Astrocyte (in vitro differentiated cells and primary cell): ENCODE measurements at regions not wholly inside any gene's neighbourhood (a gene's known extent, or its start where the extent isn't known, plus 50 kb on each side); places are given as distances from the start of the nearest gene placed in this dataset.

Experiments
- EZH2 ChIP-seq: IDR thresholded peaks from 2 replicates; pipeline ENCODE4 v1.6.1; 2012; ENCODE audit warnings: mild to moderate bottlenecking, low read length, inconsistent platforms; ENCODE audit not compliant: insufficient read depth
- TF ChIP-seq, protein P1 (sequence below): IDR thresholded peaks from 2 replicates; pipeline ENCODE4 v1.5.1; 2011; ENCODE audit warnings: low read depth, mild to moderate bottlenecking, inconsistent platforms, low read length, moderate library complexity; ENCODE audit not compliant: insufficient read depth

- TF ChIP-seq, protein P1, sequence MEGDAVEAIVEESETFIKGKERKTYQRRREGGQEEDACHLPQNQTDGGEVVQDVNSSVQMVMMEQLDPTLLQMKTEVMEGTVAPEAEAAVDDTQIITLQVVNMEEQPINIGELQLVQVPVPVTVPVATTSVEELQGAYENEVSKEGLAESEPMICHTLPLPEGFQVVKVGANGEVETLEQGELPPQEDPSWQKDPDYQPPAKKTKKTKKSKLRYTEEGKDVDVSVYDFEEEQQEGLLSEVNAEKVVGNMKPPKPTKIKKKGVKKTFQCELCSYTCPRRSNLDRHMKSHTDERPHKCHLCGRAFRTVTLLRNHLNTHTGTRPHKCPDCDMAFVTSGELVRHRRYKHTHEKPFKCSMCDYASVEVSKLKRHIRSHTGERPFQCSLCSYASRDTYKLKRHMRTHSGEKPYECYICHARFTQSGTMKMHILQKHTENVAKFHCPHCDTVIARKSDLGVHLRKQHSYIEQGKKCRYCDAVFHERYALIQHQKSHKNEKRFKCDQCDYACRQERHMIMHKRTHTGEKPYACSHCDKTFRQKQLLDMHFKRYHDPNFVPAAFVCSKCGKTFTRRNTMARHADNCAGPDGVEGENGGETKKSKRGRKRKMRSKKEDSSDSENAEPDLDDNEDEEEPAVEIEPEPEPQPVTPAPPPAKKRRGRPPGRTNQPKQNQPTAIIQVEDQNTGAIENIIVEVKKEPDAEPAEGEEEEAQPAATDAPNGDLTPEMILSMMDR, result no peak
- no peak for TF ChIP-seq EZH2
These were observed 206.0 kb downstream of the SEC14L1 start for GRCh38 chr17:77346765-77347164.
